ENCODE measurements at regions not wholly inside any gene's neighbourhood (a gene's known extent, or its start where the extent isn't known, plus 50 kb on each side); places are given as distances from the start of the nearest gene placed in this dataset.

- Histone ChIP-seq H3F3A (ENCODE audit: low read depth) (no peaks in the 10 kb centered on the region), H3K9ac (ENCODE audit: low read depth, low read length, poor library complexity, severe bottlenecking) (no peak overlapping the region), H3K27me3 (ENCODE audit: insufficient read depth, low read length, poor library complexity, severe bottlenecking) (no peaks in the 10 kb centered on the region), H4K20me1 (ENCODE audit: insufficient read depth, low read length, poor library complexity, severe bottlenecking) (no peaks in the 10 kb centered on the region), H3K9me3 (ENCODE audit: insufficient read depth, low read depth, low read length) (peaks cover 7% of the 10 kb centered on the region; the same call in 1 of the 2 replicates), H3K36me3 (ENCODE audit: insufficient read depth, low read length) (no peaks in the 10 kb centered on the region), H3K4me3 (ENCODE audit: low read length, poor library complexity, severe bottlenecking) (no peak overlapping the region), H3K79me2 (ENCODE audit: insufficient read depth, low read length) (no peaks in the 10 kb centered on the region), H2AFZ (ENCODE audit: low read length) (no peak overlapping the region), H3K9me2 (replicated peaks; ENCODE audit: low read depth, low read length) (no peaks in the 10 kb centered on the region), H3K4me1 (ENCODE audit: insufficient read depth, low read length, poor library complexity, severe bottlenecking) (no peaks in the 10 kb centered on the region), H3K4me2 (ENCODE audit: low read depth, low read length, poor library complexity, severe bottlenecking) (no peak overlapping the region)
- TF ChIP-seq EZH2phosphoT487 (IDR thresholded peaks at IDR 0.05; ENCODE audit: borderline replicate concordance): no peak
- TF ChIP-seq CTCF (conservative IDR thresholded peaks at IDR 0.05; ENCODE audit: low read length): no peak
Measured at GRCh38 chr2:228458364-228458763, 276.9 kb upstream of the SPHKAP start.

- no peak overlapping the region for H2AFZ ChIP-seq (ENCODE audit: low read length)
- H3K4me3 ChIP-seq (ENCODE audit: low read length, poor library complexity, severe bottlenecking): no peak overlapping the region
- H3K4me2 ChIP-seq (ENCODE audit: low read depth, low read length, poor library complexity, severe bottlenecking): no peak overlapping the region
- H4K20me1 ChIP-seq (ENCODE audit: insufficient read depth, low read length, poor library complexity, severe bottlenecking): no peaks in the 10 kb centered on the region
- no peaks in the 10 kb centered on the region for H3K79me2 ChIP-seq (ENCODE audit: insufficient read depth, low read length)
- H3K36me3 ChIP-seq (ENCODE audit: insufficient read depth, low read length): no peaks in the 10 kb centered on the region
- no peaks in the 10 kb centered on the region for H3K9me3 ChIP-seq (ENCODE audit: insufficient read depth, low read depth, low read length)
- no peak overlapping the region for H3K9ac ChIP-seq (ENCODE audit: low read depth, low read length, poor library complexity, severe bottlenecking)
- H3K4me1 ChIP-seq (ENCODE audit: insufficient read depth, low read length, poor library complexity, severe bottlenecking): no peaks in the 10 kb centered on the region
- no peaks in the 10 kb centered on the region for H3K9me2 ChIP-seq (replicated peaks; ENCODE audit: low read depth, low read length)
- no peaks in the 10 kb centered on the region for H3K27me3 ChIP-seq (ENCODE audit: insufficient read depth, low read length, poor library complexity, severe bottlenecking)
- TF ChIP-seq EZH2phosphoT487 (IDR thresholded peaks at IDR 0.05; ENCODE audit: borderline replicate concordance) (no peak), CTCF (conservative IDR thresholded peaks at IDR 0.05; ENCODE audit: low read length) (no peak)
- H3F3A ChIP-seq (ENCODE audit: low read depth): no peaks in the 10 kb centered on the region
Measured at GRCh38 chr2:228447266-228447915, 265.9 kb upstream of the SPHKAP start.

GRCh38 chr2:228446734-228447133 lies 265.2 kb upstream of the SPHKAP start:
- Histone ChIP-seq H3F3A (ENCODE audit: low read depth) (no peaks in the 10 kb centered on the region), H3K79me2 (ENCODE audit: insufficient read depth, low read length) (no peaks in the 10 kb centered on the region), H3K4me1 (ENCODE audit: insufficient read depth, low read length, poor library complexity, severe bottlenecking) (no peaks in the 10 kb centered on the region), H3K4me2 (ENCODE audit: low read depth, low read length, poor library complexity, severe bottlenecking) (no peak overlapping the region), H3K9me2 (replicated peaks; ENCODE audit: low read depth, low read length) (no peaks in the 10 kb centered on the region), H3K27me3 (ENCODE audit: insufficient read depth, low read length, poor library complexity, severe bottlenecking) (no peaks in the 10 kb centered on the region), H3K9me3 (ENCODE audit: insufficient read depth, low read depth, low read length) (no peaks in the 10 kb centered on the region), H3K36me3 (ENCODE audit: insufficient read depth, low read length) (no peaks in the 10 kb centered on the region), H3K9ac (ENCODE audit: low read depth, low read length, poor library complexity, severe bottlenecking) (no peak overlapping the region), H2AFZ (ENCODE audit: low read length) (no peak overlapping the region), H4K20me1 (ENCODE audit: insufficient read depth, low read length, poor library complexity, severe bottlenecking) (no peaks in the 10 kb centered on the region), H3K4me3 (ENCODE audit: low read length, poor library complexity, severe bottlenecking) (no peak overlapping the region)
- TF ChIP-seq EZH2phosphoT487 (IDR thresholded peaks at IDR 0.05; ENCODE audit: borderline replicate concordance) (no peak), CTCF (conservative IDR thresholded peaks at IDR 0.05; ENCODE audit: low read length) (no peak)

Data from Loucy (cell line).